KMS-11 (cell line): ENCODE measurements at regions not wholly inside any gene's neighbourhood (a gene's known extent, or its start where the extent isn't known, plus 50 kb on each side); places are given as distances from the start of the nearest gene placed in this dataset.

Experiments used
- H2AFZ ChIP-seq: fragments of 200-600 bp; sonication (generic); 2 replicates; pipeline ENCODE4 v1.6.1; 2016; ENCODE audit warnings: antibody characterized with exemption, mixed run types, low read depth
- H3K27ac ChIP-seq: fragments of 200-600 bp; sonication (generic); 2 replicates; pipeline ENCODE4 v1.6.1; 2016; ENCODE audit warnings: mild to moderate bottlenecking, mixed run types
- H3K27me3 ChIP-seq: fragments of 200-600 bp; sonication (generic); 2 replicates; pipeline ENCODE4 v1.6.1; 2017; ENCODE audit warnings: mild to moderate bottlenecking, low read depth, mixed run types, moderate library complexity; ENCODE audit not compliant: insufficient read depth
- H3K36me3 ChIP-seq: fragments of 200-600 bp; sonication (generic); 2 replicates; pipeline ENCODE4 v1.6.1; 2017; ENCODE audit warnings: mild to moderate bottlenecking, mixed run types; ENCODE audit not compliant: insufficient read depth
- H3K4me1 ChIP-seq: fragments of 200-600 bp; sonication (generic); 2 replicates; pipeline ENCODE4 v1.6.1; 2016; ENCODE audit warnings: mild to moderate bottlenecking, low read depth, mixed run types; ENCODE audit not compliant: poor library complexity, severe bottlenecking
- H3K4me2 ChIP-seq: fragments of 200-600 bp; sonication (generic); 2 replicates; pipeline ENCODE4 v1.7.0; 2016; ENCODE audit warnings: mild to moderate bottlenecking, mixed run types
- H3K4me3 ChIP-seq: fragments of 200-600 bp; sonication (generic); IDR thresholded peaks from 2 replicates; pipeline ENCODE4 v1.6.1; 2017; ENCODE audit warnings: low read depth, low read length, mixed read lengths; ENCODE audit not compliant: insufficient read depth
- H3K79me2 ChIP-seq: fragments of 200-600 bp; sonication (generic); 2 replicates; pipeline ENCODE4 v1.6.1; 2016; ENCODE audit warnings: low read depth, mixed run types; ENCODE audit not compliant: insufficient read depth
- H3K9ac ChIP-seq: fragments of 200-600 bp; sonication (generic); 2 replicates; pipeline ENCODE4 v1.6.1; 2016; ENCODE audit warnings: mild to moderate bottlenecking, mixed run types
- H4K20me1 ChIP-seq: fragments of 200-600 bp; sonication (generic); 2 replicates; pipeline ENCODE4 v1.6.1; 2016; ENCODE audit warnings: mild to moderate bottlenecking, mixed run types; ENCODE audit not compliant: insufficient read depth
- TF ChIP-seq, protein P1 (sequence below): fragments of 200-600 bp; sonication (generic); conservative IDR thresholded peaks from 2 replicates; pipeline ENCODE4 v1.6.1; 2017; ENCODE audit warnings: low read depth, mild to moderate bottlenecking, antibody characterized with exemption, low read length, moderate library complexity, mixed read lengths

GRCh38 chr1:163730411-163730821 lies 408.7 kb downstream of the NUF2 start:
- Histone ChIP-seq H3K9ac (no peak overlapping the region), H4K20me1 (no peaks in the 10 kb centered on the region), H3K79me2 (no peaks in the 10 kb centered on the region), H3K4me3 (no peak overlapping the region), H3K36me3 (no peaks in the 10 kb centered on the region), H3K27ac (no peak overlapping the region), H3K4me2 (no peak overlapping the region), H2AFZ (no peak overlapping the region), H3K27me3 (no peaks in the 10 kb centered on the region), H3K4me1 (no peaks in the 10 kb centered on the region)
- TF ChIP-seq, protein P1, sequence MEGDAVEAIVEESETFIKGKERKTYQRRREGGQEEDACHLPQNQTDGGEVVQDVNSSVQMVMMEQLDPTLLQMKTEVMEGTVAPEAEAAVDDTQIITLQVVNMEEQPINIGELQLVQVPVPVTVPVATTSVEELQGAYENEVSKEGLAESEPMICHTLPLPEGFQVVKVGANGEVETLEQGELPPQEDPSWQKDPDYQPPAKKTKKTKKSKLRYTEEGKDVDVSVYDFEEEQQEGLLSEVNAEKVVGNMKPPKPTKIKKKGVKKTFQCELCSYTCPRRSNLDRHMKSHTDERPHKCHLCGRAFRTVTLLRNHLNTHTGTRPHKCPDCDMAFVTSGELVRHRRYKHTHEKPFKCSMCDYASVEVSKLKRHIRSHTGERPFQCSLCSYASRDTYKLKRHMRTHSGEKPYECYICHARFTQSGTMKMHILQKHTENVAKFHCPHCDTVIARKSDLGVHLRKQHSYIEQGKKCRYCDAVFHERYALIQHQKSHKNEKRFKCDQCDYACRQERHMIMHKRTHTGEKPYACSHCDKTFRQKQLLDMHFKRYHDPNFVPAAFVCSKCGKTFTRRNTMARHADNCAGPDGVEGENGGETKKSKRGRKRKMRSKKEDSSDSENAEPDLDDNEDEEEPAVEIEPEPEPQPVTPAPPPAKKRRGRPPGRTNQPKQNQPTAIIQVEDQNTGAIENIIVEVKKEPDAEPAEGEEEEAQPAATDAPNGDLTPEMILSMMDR: no peak

- H3K27me3 ChIP-seq: no peaks in the 10 kb centered on the region
- no peaks in the 10 kb centered on the region for H4K20me1 ChIP-seq
- H3K9ac ChIP-seq: no peak overlapping the region
- no peaks in the 10 kb centered on the region for H3K79me2 ChIP-seq
- H3K36me3 ChIP-seq: no peaks in the 10 kb centered on the region
- H3K4me3 ChIP-seq: no peak overlapping the region
- H3K4me1 ChIP-seq: no peaks in the 10 kb centered on the region
- TF ChIP-seq, protein P1: no peak
- no peak overlapping the region for H2AFZ ChIP-seq
- H3K4me2 ChIP-seq: no peak overlapping the region
- H3K27ac ChIP-seq: no peak overlapping the region
These were observed 415.5 kb downstream of the NUF2 start for GRCh38 chr1:163737261-163737660.

DNA sequence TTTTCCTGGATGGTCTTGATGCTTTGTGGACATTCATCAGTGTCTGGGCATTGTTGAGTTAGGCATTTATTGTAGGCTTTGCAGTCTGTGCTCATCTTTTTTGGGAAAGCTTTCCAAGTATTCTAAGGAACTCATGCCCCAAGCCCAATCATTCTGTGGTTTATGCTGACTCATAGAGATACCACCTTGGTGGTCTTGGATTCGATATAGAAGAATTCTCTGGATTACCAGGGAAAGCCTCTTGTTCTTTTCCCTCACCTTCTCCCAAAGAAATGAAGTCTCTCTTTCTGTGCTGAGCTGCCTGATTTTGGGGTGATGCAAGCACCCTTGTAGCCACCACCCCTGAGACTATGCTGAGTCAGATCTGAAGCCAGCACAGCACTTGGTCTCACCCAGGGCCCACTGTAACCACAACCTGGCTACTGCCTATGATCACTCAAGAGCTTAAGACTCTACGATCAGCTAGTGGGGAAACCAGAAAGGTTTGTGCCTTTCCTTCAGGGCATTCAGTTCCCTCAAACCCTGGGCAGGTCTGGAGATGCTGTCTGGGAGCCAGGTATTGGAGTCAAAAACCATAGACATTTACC lies 422.6 kb downstream of the NUF2 start:
- Histone ChIP-seq H3K4me1 (no peaks in the 10 kb centered on the region), H3K27ac (no peak overlapping the region), H3K36me3 (no peaks in the 10 kb centered on the region), H3K79me2 (no peaks in the 10 kb centered on the region), H3K9ac (no peak overlapping the region), H2AFZ (no peak overlapping the region), H4K20me1 (no peaks in the 10 kb centered on the region), H3K4me3 (no peak overlapping the region), H3K27me3 (no peaks in the 10 kb centered on the region), H3K4me2 (no peak overlapping the region)
- TF ChIP-seq, protein P1: no peak

DNA sequence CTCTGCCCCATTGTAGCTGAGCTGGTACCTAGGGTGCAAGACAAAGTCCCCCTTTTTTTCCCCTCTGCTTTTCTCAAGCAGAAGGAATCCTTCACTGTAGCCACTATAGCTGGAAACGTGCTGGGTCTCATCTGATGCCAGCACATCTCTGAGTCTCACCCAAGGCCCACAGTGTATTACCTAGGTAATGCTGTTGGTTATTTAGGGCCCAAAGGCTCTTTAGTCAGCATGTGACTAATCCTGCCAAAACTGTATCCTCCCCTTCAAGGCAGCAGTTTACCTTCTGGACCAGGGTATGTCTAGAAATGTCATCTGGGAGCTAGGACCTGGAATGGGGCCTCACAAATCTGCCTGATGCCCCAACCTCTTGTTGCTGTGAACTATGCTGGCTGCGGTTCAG lies 423.4 kb downstream of the NUF2 start:
- TF ChIP-seq, protein P1: no peak
- H3K4me2 ChIP-seq: no peak overlapping the region
- H3K36me3 ChIP-seq: no peaks in the 10 kb centered on the region
- H3K4me1 ChIP-seq: no peaks in the 10 kb centered on the region
- no peak overlapping the region for H3K9ac ChIP-seq
- no peak overlapping the region for H2AFZ ChIP-seq
- H3K27me3 ChIP-seq: no peaks in the 10 kb centered on the region
- H3K4me3 ChIP-seq: no peak overlapping the region
- no peaks in the 10 kb centered on the region for H4K20me1 ChIP-seq
- H3K27ac ChIP-seq: no peak overlapping the region
- no peaks in the 10 kb centered on the region for H3K79me2 ChIP-seq
